Lung (tissue), 11 donors: ENCODE measurements at regions not wholly inside any gene's neighbourhood (a gene's known extent, or its start where the extent isn't known, plus 50 kb on each side); places are given as distances from the start of the nearest gene placed in this dataset.

ENCODE experiments used
- ATAC-seq: fragments of 200-7000 bp; cut with Tn5 transposase; one replicate; pipeline ENCODE4 v1.9.1; 2020; ENCODE audit warnings: moderate number of reproducible peaks; ENCODE audit not compliant: insufficient read depth, low FRiP score
- DNase-seq, 3 donors: peaks; one replicate each; pipeline ENCODE4 v3.0.0-alpha.2; 2013 to 2017
- H3K27ac ChIP-seq, 2 donors: one replicate each; pipeline ENCODE4 v1.5.1; 2013; ENCODE audit warnings: mild to moderate bottlenecking in 2 of 2, moderate library complexity in 2 of 2, control low read depth in 1 of 2, inconsistent platforms in 1 of 2, low read depth in 1 of 2, low read length in 1 of 2
- H3K27me3 ChIP-seq, 3 donors: one replicate each; pipeline ENCODE4 v1.5.1; 2013; ENCODE audit warnings: low read length in 2 of 3; ENCODE audit not compliant: control insufficient read depth in 3 of 3, insufficient read depth in 3 of 3
- H3K36me3 ChIP-seq, 4 donors: one replicate each; pipeline ENCODE4 v1.5.1; 2013; ENCODE audit warnings: low read length in 4 of 4, mild to moderate bottlenecking in 1 of 4, moderate library complexity in 1 of 4; ENCODE audit not compliant: control insufficient read depth in 4 of 4, insufficient read depth in 4 of 4
- H3K4me1 ChIP-seq, 5 donors: one replicate each; pipeline ENCODE4 v1.5.1; 2013; ENCODE audit warnings: low read length in 5 of 5, mild to moderate bottlenecking in 2 of 5, moderate library complexity in 1 of 5; ENCODE audit not compliant: control insufficient read depth in 5 of 5, insufficient read depth in 5 of 5
- H3K4me3 ChIP-seq: one replicate; pipeline ENCODE4 v1.5.1; 2013; ENCODE audit warnings: mild to moderate bottlenecking, control low read depth, moderate library complexity
- H3K9ac ChIP-seq, 2 donors: one replicate each; pipeline ENCODE4 v1.5.1; 2013; ENCODE audit warnings: low read length in 2 of 2, control low read depth in 1 of 2; ENCODE audit not compliant: insufficient read depth in 1 of 2
- H3K9me3 ChIP-seq, 4 donors: one replicate each; pipeline ENCODE4 v1.5.1; 2013; ENCODE audit warnings: low read length in 3 of 4, mild to moderate bottlenecking in 1 of 4, moderate library complexity in 1 of 4; ENCODE audit not compliant: control insufficient read depth in 4 of 4, insufficient read depth in 3 of 4
- CTCF ChIP-seq: IDR thresholded peaks from 2 replicates; pipeline ENCODE4 v1.5.1; 2012; ENCODE audit warnings: mild to moderate bottlenecking; ENCODE audit errors: control extremely low read depth, extremely low read depth
- WGBS, 2 donors: extraction: QIAGEN DNeasy Blood & Tissue Kit; methylation state at CpG; one replicate each; pipeline ENCODE4 v1.1.7; 2013; 5-methylcytosine and 5-hydroxymethylcytosine counted together
- donor health status: control.
- donor health status: control.
- donor health status: Bipolar disorder and iron deficiency.
- donor health status: healthy.
- donor health status: DM: yes; HTN: yes; CAD: no.

- no peak for TF ChIP-seq CTCF
- peaks cover 0 to 10% (median 2%) of the 10 kb centered on the region in 4 donors for H3K36me3 ChIP-seq
- H3K4me3 ChIP-seq: no peak overlapping the region
- H3K9ac ChIP-seq: peak overlapping the region in 1 of 2 donors; percentile 53
- peaks cover 12 to 22% (median 17%) of the 10 kb centered on the region in 5 donors for H3K4me1 ChIP-seq
- DNase-seq: peak; percentile 89 to 91 (median 90)
- WGBS, 2 donors: 52 to 60% methylated on average over 7 of the region's 7 CpGs
- no peaks in the 10 kb centered on the region for H3K9me3 ChIP-seq
- ATAC-seq: no peak
- H3K27me3 ChIP-seq: no peaks in the 10 kb centered on the region
- H3K27ac ChIP-seq: peak overlapping the region; percentile 67 to 69
These were observed 74.6 kb upstream of the NPAS1 start for GRCh38 chr19:46944918-46945628.

GRCh38 chr19:46945694-46946489 lies 73.7 kb upstream of the NPAS1 start:
- Histone ChIP-seq H3K27ac (peak overlapping the region; percentile 67 to 69), H3K27me3 (no peaks in the 10 kb centered on the region), H3K36me3 (peaks cover 0 to 11% (median under 1%) of the 10 kb centered on the region in 4 donors), H3K4me3 (no peak overlapping the region), H3K4me1 (peaks cover 18 to 28% (median 19%) of the 10 kb centered on the region in 5 donors), H3K9ac (peak overlapping the region in 1 of 2 donors; percentile 42), H3K9me3 (no peaks in the 10 kb centered on the region)
- no peak for ATAC-seq
- WGBS, 2 donors: 81 to 86% methylated on average over 8 of the region's 8 CpGs
- TF ChIP-seq CTCF: no peak
- peak in 2 of 3 donors; percentile 42 to 60 for DNase-seq

- no peak for TF ChIP-seq CTCF
- WGBS, 2 donors: 81 to 87% methylated on average over 4 of the region's 4 CpGs
- H3K9ac ChIP-seq: no peak overlapping the region
- no peaks in the 10 kb centered on the region for H3K9me3 ChIP-seq
- no peak overlapping the region for H3K27ac ChIP-seq
- no peaks in the 10 kb centered on the region for H3K27me3 ChIP-seq
- DNase-seq: no peak
- H3K4me3 ChIP-seq: no peak overlapping the region
- H3K36me3 ChIP-seq: peaks cover 0 to 11% (median under 1%) of the 10 kb centered on the region in 4 donors
- no peak for ATAC-seq
- peaks cover 21 to 36% (median 27%) of the 10 kb centered on the region in 5 donors for H3K4me1 ChIP-seq
These were observed 72.9 kb upstream of the NPAS1 start for GRCh38 chr19:46946611-46947238.
